ENCODE measurements at regions not wholly inside any gene's neighbourhood (a gene's known extent, or its start where the extent isn't known, plus 50 kb on each side); places are given as distances from the start of the nearest gene placed in this dataset.

- no peaks in the 10 kb centered on the region for H3K36me3 ChIP-seq (ENCODE audit: control insufficient read depth in 2 of 3, insufficient read depth in 3 of 3, low read length in 3 of 3)
- no peak for TF ChIP-seq CTCF (IDR thresholded peaks at IDR 0.05; ENCODE audit: borderline replicate concordance, extremely low read depth, insufficient read depth)
- H3K9ac ChIP-seq (ENCODE audit: low read length in 3 of 3): no peak overlapping the region
- H3K27me3 ChIP-seq (ENCODE audit: control insufficient read depth, insufficient read depth, low read length): no peaks in the 10 kb centered on the region
- FAIRE-seq (no peak), DNase-seq (no peak)
- no peak overlapping the region for H3K27ac ChIP-seq (ENCODE audit: low read depth in 2 of 2, low read length in 2 of 2)
- H3K9me3 ChIP-seq (ENCODE audit: control insufficient read depth in 2 of 3, insufficient read depth in 1 of 3, low read length in 3 of 3): no peaks in the 10 kb centered on the region
- no peaks in the 10 kb centered on the region for H3K4me1 ChIP-seq (ENCODE audit: control insufficient read depth in 2 of 3, insufficient read depth in 2 of 3, low read depth in 1 of 3, low read length in 3 of 3)
- intact Hi-C loops (cut with DNase I): no loop called here
- no peak overlapping the region for H3K4me3 ChIP-seq (ENCODE audit: low read length in 3 of 3)
Observed at GRCh38 chr6:12467706-12468670, 177.8 kb downstream of the EDN1 start.

- Histone ChIP-seq H3K36me3 (ENCODE audit: control insufficient read depth in 2 of 3, insufficient read depth in 3 of 3, low read length in 3 of 3) (no peaks in the 10 kb centered on the region), H3K9ac (ENCODE audit: low read length in 3 of 3) (no peak overlapping the region), H3K9me3 (ENCODE audit: control insufficient read depth in 2 of 3, insufficient read depth in 1 of 3, low read length in 3 of 3) (no peaks in the 10 kb centered on the region), H3K27me3 (ENCODE audit: control insufficient read depth, insufficient read depth, low read length) (no peaks in the 10 kb centered on the region), H3K4me3 (ENCODE audit: low read length in 3 of 3) (no peak overlapping the region), H3K4me1 (ENCODE audit: control insufficient read depth in 2 of 3, insufficient read depth in 2 of 3, low read depth in 1 of 3, low read length in 3 of 3) (peaks cover 0 to 4% (median 0%) of the 10 kb centered on the region in 3 donors), H3K27ac (ENCODE audit: low read depth in 2 of 2, low read length in 2 of 2) (no peak overlapping the region)
- intact Hi-C loops (cut with DNase I): no loop called here
- no peak for DNase-seq
- TF ChIP-seq CTCF (IDR thresholded peaks at IDR 0.05; ENCODE audit: borderline replicate concordance, extremely low read depth, insufficient read depth): no peak
- no peak for FAIRE-seq
Observed at GRCh38 chr6:12472601-12473038, 182.5 kb downstream of the EDN1 start.

- Histone ChIP-seq H3K9ac (ENCODE audit: low read length in 3 of 3) (no peak overlapping the region), H3K27me3 (ENCODE audit: control insufficient read depth, insufficient read depth, low read length) (no peaks in the 10 kb centered on the region), H3K4me1 (ENCODE audit: control insufficient read depth in 2 of 3, insufficient read depth in 2 of 3, low read depth in 1 of 3, low read length in 3 of 3) (peaks cover 0 to 4% (median 0%) of the 10 kb centered on the region in 3 donors), H3K27ac (ENCODE audit: low read depth in 2 of 2, low read length in 2 of 2) (no peak overlapping the region), H3K4me3 (ENCODE audit: low read length in 3 of 3) (no peak overlapping the region), H3K9me3 (ENCODE audit: control insufficient read depth in 2 of 3, insufficient read depth in 1 of 3, low read length in 3 of 3) (no peaks in the 10 kb centered on the region), H3K36me3 (ENCODE audit: control insufficient read depth in 2 of 3, insufficient read depth in 3 of 3, low read length in 3 of 3) (no peaks in the 10 kb centered on the region)
- intact Hi-C loops (cut with DNase I): no loop called here
- DNase-seq: no peak
- FAIRE-seq: no peak
- TF ChIP-seq CTCF (IDR thresholded peaks at IDR 0.05; ENCODE audit: borderline replicate concordance, extremely low read depth, insufficient read depth): no peak
Observed at GRCh38 chr6:12473494-12473893, 183.3 kb downstream of the EDN1 start.
